HG02588 (cell line): ENCODE measurements at regions not wholly inside any gene's neighbourhood (a gene's known extent, or its start where the extent isn't known, plus 50 kb on each side); places are given as distances from the start of the nearest gene placed in this dataset.

Experiments
- ATAC-seq: cut with Tn5 transposase; IDR thresholded peaks from one replicate; pipeline ENCODE4 v1.9.1; 2021; ENCODE audit warnings: mild to moderate bottlenecking, moderate library complexity; ENCODE audit not compliant: unreplicated experiment

- ATAC-seq, result no peak
These were observed 247.8 kb upstream of the IGFBP3 start for GRCh38 chr7:46168671-46169383.

- no peak for ATAC-seq
These were observed 247.2 kb upstream of the IGFBP3 start for GRCh38 chr7:46168231-46168630.

GRCh38 chr7:46165276-46165675 is 244.2 kb upstream of the IGFBP3 start:
- no peak for ATAC-seq

GRCh38 chr7:46164629-46165028 is 243.6 kb upstream of the IGFBP3 start:
- ATAC-seq, result no peak

GRCh38 chr7:46163246-46163645 is 242.2 kb upstream of the IGFBP3 start:
- no peak for ATAC-seq

GRCh38 chr7:46162609-46163008 is 241.5 kb upstream of the IGFBP3 start:
- no peak for ATAC-seq

GRCh38 chr7:46160861-46161260 is 239.8 kb upstream of the IGFBP3 start:
- ATAC-seq, result no peak

- no peak for ATAC-seq
These were observed 236.9 kb upstream of the IGFBP3 start for GRCh38 chr7:46157931-46158330.

- no peak for ATAC-seq
These were observed 236.3 kb upstream of the IGFBP3 start for GRCh38 chr7:46157404-46157803.

GRCh38 chr7:46156853-46157252 is 235.8 kb upstream of the IGFBP3 start:
- no peak for ATAC-seq

GRCh38 chr7:46156086-46156485 is 235.0 kb upstream of the IGFBP3 start:
- no peak for ATAC-seq

GRCh38 chr7:46155367-46155766 is 234.3 kb upstream of the IGFBP3 start:
- no peak for ATAC-seq

- no peak for ATAC-seq
These were observed 233.1 kb upstream of the IGFBP3 start for GRCh38 chr7:46153951-46154787.

GRCh38 chr7:46153583-46153950 is 232.5 kb upstream of the IGFBP3 start:
- no peak for ATAC-seq

- ATAC-seq, result no peak
These were observed 231.6 kb upstream of the IGFBP3 start for GRCh38 chr7:46152696-46153095.

GRCh38 chr7:46150721-46151120 is 229.6 kb upstream of the IGFBP3 start:
- ATAC-seq, result no peak

- no peak for ATAC-seq
These were observed 229.1 kb upstream of the IGFBP3 start for GRCh38 chr7:46150202-46150601.

GRCh38 chr7:46147871-46148270 is 226.8 kb upstream of the IGFBP3 start:
- no peak for ATAC-seq

- no peak for ATAC-seq
These were observed 225.6 kb upstream of the IGFBP3 start for GRCh38 chr7:46146454-46147255.

- ATAC-seq, result no peak
These were observed 224.3 kb upstream of the IGFBP3 start for GRCh38 chr7:46145412-46145811.
